ENCODE measurements at regions not wholly inside any gene's neighbourhood (a gene's known extent, or its start where the extent isn't known, plus 50 kb on each side); places are given as distances from the start of the nearest gene placed in this dataset.

- no peaks in the 10 kb centered on the region for H3K9me3 ChIP-seq (replicated peaks in 1 of 2; ENCODE audit: control insufficient read depth in 2 of 2, insufficient read depth in 1 of 2, low read depth in 1 of 2, low read length in 2 of 2)
- no peak overlapping the region for H3K4me3 ChIP-seq (ENCODE audit: low read length in 2 of 2)
- H3K27me3 ChIP-seq (ENCODE audit: control insufficient read depth in 3 of 3, insufficient read depth in 3 of 3, low read depth in 1 of 3, low read length in 3 of 3), result no peaks in the 10 kb centered on the region
- no peak overlapping the region for H2BK5ac ChIP-seq (ENCODE audit: low read length)
- H2BK15ac ChIP-seq (ENCODE audit: low read length), result no peak overlapping the region
- H3K4me2 ChIP-seq (ENCODE audit: insufficient read depth, low read length, poor library complexity, severe bottlenecking), result no peak overlapping the region
- DNase-seq (ENCODE audit: low spot score), result no peak
- H3K4ac ChIP-seq (ENCODE audit: low read length), result no peak overlapping the region
- no peak overlapping the region for H2BK12ac ChIP-seq (ENCODE audit: low read length)
- H3K18ac ChIP-seq (ENCODE audit: low read length), result no peak overlapping the region
- no peak overlapping the region for H4K91ac ChIP-seq (ENCODE audit: low read depth, low read length, poor library complexity)
- no peaks in the 10 kb centered on the region for H3K36me3 ChIP-seq (replicated peaks in 1 of 2; ENCODE audit: control insufficient read depth in 2 of 2, insufficient read depth in 2 of 2, low read length in 2 of 2)
- no peak overlapping the region for H2AFZ ChIP-seq (ENCODE audit: low read length)
- H2AK5ac ChIP-seq (ENCODE audit: low read depth, low read length), result no peak overlapping the region
- no peak overlapping the region for H2BK120ac ChIP-seq (ENCODE audit: low read depth, low read length)
- no CpG with 5 or more reads among the region's 3 CpGs for WGBS, 2 donors (ENCODE audit: extremely low coverage in 2 of 2, insufficient read length in 2 of 2, insufficient replicate concordance in 1 of 2)
- no peak overlapping the region for H3K23ac ChIP-seq (ENCODE audit: low read depth, low read length, poor library complexity)
- H4K8ac ChIP-seq (ENCODE audit: low read depth, low read length), result no peak overlapping the region
- H3K14ac ChIP-seq (ENCODE audit: low read length), result no peak overlapping the region
- H3K27ac ChIP-seq (replicated peaks; ENCODE audit: low read length), result no peak overlapping the region
- H3K4me1 ChIP-seq (ENCODE audit: control insufficient read depth in 2 of 2, insufficient read depth in 1 of 2, low read depth in 1 of 2, low read length in 2 of 2), result no peaks in the 10 kb centered on the region
- no peak overlapping the region for H3K9ac ChIP-seq (ENCODE audit: low read depth, low read length, poor library complexity)
- no peaks in the 10 kb centered on the region for H3K79me1 ChIP-seq (ENCODE audit: low read depth, low read length)
Observed at GRCh38 chr7:152949253-152949652, 189.7 kb downstream of the ACTR3B start.

GRCh38 chr7:152949790-152950189 is 190.2 kb downstream of the ACTR3B start:
- no CpG with 5 or more reads among the region's 4 CpGs for WGBS, 2 donors (ENCODE audit: extremely low coverage in 2 of 2, insufficient read length in 2 of 2, insufficient replicate concordance in 1 of 2)
- Histone ChIP-seq H2BK15ac (ENCODE audit: low read length) (no peak overlapping the region), H3K27ac (replicated peaks; ENCODE audit: low read length) (no peak overlapping the region), H3K23ac (ENCODE audit: low read depth, low read length, poor library complexity) (no peak overlapping the region), H3K79me1 (ENCODE audit: low read depth, low read length) (no peaks in the 10 kb centered on the region), H2BK120ac (ENCODE audit: low read depth, low read length) (no peak overlapping the region), H3K4me1 (ENCODE audit: control insufficient read depth in 2 of 2, insufficient read depth in 1 of 2, low read depth in 1 of 2, low read length in 2 of 2) (no peaks in the 10 kb centered on the region), H3K4ac (ENCODE audit: low read length) (no peak overlapping the region), H3K18ac (ENCODE audit: low read length) (no peak overlapping the region), H2AFZ (ENCODE audit: low read length) (no peak overlapping the region), H3K9me3 (replicated peaks in 1 of 2; ENCODE audit: control insufficient read depth in 2 of 2, insufficient read depth in 1 of 2, low read depth in 1 of 2, low read length in 2 of 2) (no peaks in the 10 kb centered on the region), H3K14ac (ENCODE audit: low read length) (no peak overlapping the region), H3K27me3 (ENCODE audit: control insufficient read depth in 3 of 3, insufficient read depth in 3 of 3, low read depth in 1 of 3, low read length in 3 of 3) (no peaks in the 10 kb centered on the region), H3K9ac (ENCODE audit: low read depth, low read length, poor library complexity) (no peak overlapping the region), H3K4me3 (ENCODE audit: low read length in 2 of 2) (no peak overlapping the region), H4K91ac (ENCODE audit: low read depth, low read length, poor library complexity) (no peak overlapping the region), H3K36me3 (replicated peaks in 1 of 2; ENCODE audit: control insufficient read depth in 2 of 2, insufficient read depth in 2 of 2, low read length in 2 of 2) (no peaks in the 10 kb centered on the region), H2BK5ac (ENCODE audit: low read length) (no peak overlapping the region), H3K4me2 (ENCODE audit: insufficient read depth, low read length, poor library complexity, severe bottlenecking) (no peak overlapping the region), H2AK5ac (ENCODE audit: low read depth, low read length) (no peak overlapping the region), H4K8ac (ENCODE audit: low read depth, low read length) (no peak overlapping the region), H2BK12ac (ENCODE audit: low read length) (no peak overlapping the region)
- DNase-seq (ENCODE audit: low spot score), result no peak

- no peak overlapping the region for H3K23ac ChIP-seq (ENCODE audit: low read depth, low read length, poor library complexity)
- H3K27me3 ChIP-seq (ENCODE audit: control insufficient read depth in 3 of 3, insufficient read depth in 3 of 3, low read depth in 1 of 3, low read length in 3 of 3), result no peaks in the 10 kb centered on the region
- H3K9me3 ChIP-seq (replicated peaks in 1 of 2; ENCODE audit: control insufficient read depth in 2 of 2, insufficient read depth in 1 of 2, low read depth in 1 of 2, low read length in 2 of 2), result no peaks in the 10 kb centered on the region
- no peak overlapping the region for H4K91ac ChIP-seq (ENCODE audit: low read depth, low read length, poor library complexity)
- no peak overlapping the region for H3K27ac ChIP-seq (replicated peaks; ENCODE audit: low read length)
- no peak overlapping the region for H4K8ac ChIP-seq (ENCODE audit: low read depth, low read length)
- H2AK5ac ChIP-seq (ENCODE audit: low read depth, low read length), result no peak overlapping the region
- H2BK12ac ChIP-seq (ENCODE audit: low read length), result no peak overlapping the region
- no peak for DNase-seq (ENCODE audit: low spot score)
- no peak overlapping the region for H3K4ac ChIP-seq (ENCODE audit: low read length)
- H2AFZ ChIP-seq (ENCODE audit: low read length), result no peak overlapping the region
- H3K4me1 ChIP-seq (ENCODE audit: control insufficient read depth in 2 of 2, insufficient read depth in 1 of 2, low read depth in 1 of 2, low read length in 2 of 2), result peaks cover 5% of the 10 kb centered on the region in 2 donors
- H2BK5ac ChIP-seq (ENCODE audit: low read length), result no peak overlapping the region
- H2BK120ac ChIP-seq (ENCODE audit: low read depth, low read length), result no peak overlapping the region
- no peak overlapping the region for H3K18ac ChIP-seq (ENCODE audit: low read length)
- H3K79me1 ChIP-seq (ENCODE audit: low read depth, low read length), result no peaks in the 10 kb centered on the region
- no peak overlapping the region for H2BK15ac ChIP-seq (ENCODE audit: low read length)
- H3K36me3 ChIP-seq (replicated peaks in 1 of 2; ENCODE audit: control insufficient read depth in 2 of 2, insufficient read depth in 2 of 2, low read length in 2 of 2), result no peaks in the 10 kb centered on the region
- H3K14ac ChIP-seq (ENCODE audit: low read length), result no peak overlapping the region
- H3K4me2 ChIP-seq (ENCODE audit: insufficient read depth, low read length, poor library complexity, severe bottlenecking), result no peak overlapping the region
- no CpG with 5 or more reads among the region's 4 CpGs for WGBS, 2 donors (ENCODE audit: extremely low coverage in 2 of 2, insufficient read length in 2 of 2, insufficient replicate concordance in 1 of 2)
- H3K9ac ChIP-seq (ENCODE audit: low read depth, low read length, poor library complexity), result no peak overlapping the region
- H3K4me3 ChIP-seq (ENCODE audit: low read length in 2 of 2), result no peak overlapping the region
Observed at GRCh38 chr7:152956006-152956405, 196.5 kb downstream of the ACTR3B start.

GRCh38 chr7:152959610-152960009 is 200.1 kb downstream of the ACTR3B start:
- Histone ChIP-seq H3K27me3 (ENCODE audit: control insufficient read depth in 3 of 3, insufficient read depth in 3 of 3, low read depth in 1 of 3, low read length in 3 of 3) (no peaks in the 10 kb centered on the region), H3K23ac (ENCODE audit: low read depth, low read length, poor library complexity) (no peak overlapping the region), H2BK15ac (ENCODE audit: low read length) (no peak overlapping the region), H2BK120ac (ENCODE audit: low read depth, low read length) (no peak overlapping the region), H2BK5ac (ENCODE audit: low read length) (no peak overlapping the region), H3K4me1 (ENCODE audit: control insufficient read depth in 2 of 2, insufficient read depth in 1 of 2, low read depth in 1 of 2, low read length in 2 of 2) (peaks cover 5% of the 10 kb centered on the region in 2 donors), H3K4me3 (ENCODE audit: low read length in 2 of 2) (no peak overlapping the region), H3K79me1 (ENCODE audit: low read depth, low read length) (no peaks in the 10 kb centered on the region), H3K9ac (ENCODE audit: low read depth, low read length, poor library complexity) (no peak overlapping the region), H3K27ac (replicated peaks; ENCODE audit: low read length) (no peak overlapping the region), H4K91ac (ENCODE audit: low read depth, low read length, poor library complexity) (no peak overlapping the region), H3K4ac (ENCODE audit: low read length) (no peak overlapping the region), H3K36me3 (replicated peaks in 1 of 2; ENCODE audit: control insufficient read depth in 2 of 2, insufficient read depth in 2 of 2, low read length in 2 of 2) (no peaks in the 10 kb centered on the region), H2AK5ac (ENCODE audit: low read depth, low read length) (no peak overlapping the region), H3K9me3 (replicated peaks in 1 of 2; ENCODE audit: control insufficient read depth in 2 of 2, insufficient read depth in 1 of 2, low read depth in 1 of 2, low read length in 2 of 2) (peaks cover 0 to 1% of the 10 kb centered on the region in 2 donors), H3K14ac (ENCODE audit: low read length) (no peak overlapping the region), H3K4me2 (ENCODE audit: insufficient read depth, low read length, poor library complexity, severe bottlenecking) (no peak overlapping the region), H4K8ac (ENCODE audit: low read depth, low read length) (no peak overlapping the region), H3K18ac (ENCODE audit: low read length) (no peak overlapping the region), H2BK12ac (ENCODE audit: low read length) (no peak overlapping the region), H2AFZ (ENCODE audit: low read length) (peak overlapping the region; percentile 30)
- no peak for DNase-seq (ENCODE audit: low spot score)
- no CpG with 5 or more reads among the region's 5 CpGs for WGBS, 2 donors (ENCODE audit: extremely low coverage in 2 of 2, insufficient read length in 2 of 2, insufficient replicate concordance in 1 of 2)

Data from neuronal stem cell (in vitro differentiated cells).